ENCODE measurements at regions not wholly inside any gene's neighbourhood (a gene's known extent, or its start where the extent isn't known, plus 50 kb on each side); places are given as distances from the start of the nearest gene placed in this dataset.
"Not testable (repeated sequence)": the region's sequence is repeated elsewhere in the genome, so short reads cannot be mapped to it uniquely, and the experiment has no call there.

DNA sequence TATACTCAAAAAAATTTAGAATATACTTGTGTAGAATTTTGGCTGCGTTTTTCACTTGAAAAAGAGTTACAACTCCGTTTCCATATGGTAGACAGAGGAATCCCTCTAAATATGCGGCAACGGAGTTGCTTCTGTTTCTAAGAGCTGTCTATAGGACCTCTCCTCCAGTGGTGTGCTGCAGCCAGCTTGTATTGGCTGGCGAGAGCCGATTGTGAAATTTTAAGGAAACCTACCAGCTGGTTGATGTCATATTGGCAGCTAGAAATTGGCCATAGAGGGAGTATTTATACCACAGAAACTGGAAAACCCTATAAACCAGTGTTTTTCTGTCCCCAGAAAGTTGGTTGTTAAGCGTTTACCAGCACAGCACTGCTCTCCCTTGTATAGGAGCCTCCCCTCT lies 655.8 kb upstream of the EEF2KMT start:
- Histone ChIP-seq H3K36me3 (no peaks in the 10 kb centered on the region), H3K4me1 (replicated peaks) (no peaks in the 10 kb centered on the region), H3K4me3 (no peak overlapping the region), H3K27me3 (replicated peaks; ENCODE audit: insufficient read depth) (no peaks in the 10 kb centered on the region), H3K27ac (no peak overlapping the region), H3K9me3 (no peaks in the 10 kb centered on the region)
- TF ChIP-seq POLR2AphosphoS5 (IDR thresholded peaks at IDR 0.05) (no peak), POLR2A (IDR thresholded peaks at IDR 0.05) (no peak)
- TF ChIP-seq, protein P1, sequence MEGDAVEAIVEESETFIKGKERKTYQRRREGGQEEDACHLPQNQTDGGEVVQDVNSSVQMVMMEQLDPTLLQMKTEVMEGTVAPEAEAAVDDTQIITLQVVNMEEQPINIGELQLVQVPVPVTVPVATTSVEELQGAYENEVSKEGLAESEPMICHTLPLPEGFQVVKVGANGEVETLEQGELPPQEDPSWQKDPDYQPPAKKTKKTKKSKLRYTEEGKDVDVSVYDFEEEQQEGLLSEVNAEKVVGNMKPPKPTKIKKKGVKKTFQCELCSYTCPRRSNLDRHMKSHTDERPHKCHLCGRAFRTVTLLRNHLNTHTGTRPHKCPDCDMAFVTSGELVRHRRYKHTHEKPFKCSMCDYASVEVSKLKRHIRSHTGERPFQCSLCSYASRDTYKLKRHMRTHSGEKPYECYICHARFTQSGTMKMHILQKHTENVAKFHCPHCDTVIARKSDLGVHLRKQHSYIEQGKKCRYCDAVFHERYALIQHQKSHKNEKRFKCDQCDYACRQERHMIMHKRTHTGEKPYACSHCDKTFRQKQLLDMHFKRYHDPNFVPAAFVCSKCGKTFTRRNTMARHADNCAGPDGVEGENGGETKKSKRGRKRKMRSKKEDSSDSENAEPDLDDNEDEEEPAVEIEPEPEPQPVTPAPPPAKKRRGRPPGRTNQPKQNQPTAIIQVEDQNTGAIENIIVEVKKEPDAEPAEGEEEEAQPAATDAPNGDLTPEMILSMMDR (IDR thresholded peaks at IDR 0.05) = no peak
- no peak for DNase-seq (ENCODE audit: low spot score)
- intact Hi-C loops (cut with DNase I) = no loop called here
- WGBS = 71% methylated on average over 7 of the region's 7 CpGs

DNA sequence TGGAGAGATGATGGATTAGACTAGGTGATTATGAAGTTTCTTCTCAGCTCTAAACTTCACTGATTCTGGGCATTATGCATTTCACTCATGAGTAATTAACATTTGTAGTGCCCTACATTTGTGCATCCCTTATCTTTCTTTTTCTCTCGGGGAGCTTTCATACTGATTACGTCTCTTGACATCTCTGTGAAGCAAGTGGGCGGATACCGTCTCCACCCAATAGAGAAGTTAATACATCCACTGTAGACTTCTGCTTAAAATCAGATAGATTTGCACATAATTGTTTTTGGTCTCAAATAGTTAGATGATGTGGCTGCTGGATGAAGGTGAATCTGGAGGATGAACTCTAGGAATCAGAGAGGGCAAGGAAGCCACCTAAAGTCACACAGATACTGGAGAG lies 653.6 kb upstream of the EEF2KMT start:
- WGBS = 96% methylated on average over 4 of the region's 4 CpGs
- Histone ChIP-seq H3K36me3 (no peaks in the 10 kb centered on the region), H3K9me3 (no peaks in the 10 kb centered on the region), H3K4me3 (no peak overlapping the region), H3K27me3 (replicated peaks; ENCODE audit: insufficient read depth) (no peaks in the 10 kb centered on the region), H3K27ac (no peak overlapping the region), H3K4me1 (replicated peaks) (no peaks in the 10 kb centered on the region)
- TF ChIP-seq POLR2A (IDR thresholded peaks at IDR 0.05) (no peak), POLR2AphosphoS5 (IDR thresholded peaks at IDR 0.05) (no peak)
- TF ChIP-seq, protein P1 (IDR thresholded peaks at IDR 0.05) = no peak
- intact Hi-C loops (cut with DNase I) = no loop called here
- DNase-seq (ENCODE audit: low spot score) = no peak

DNA sequence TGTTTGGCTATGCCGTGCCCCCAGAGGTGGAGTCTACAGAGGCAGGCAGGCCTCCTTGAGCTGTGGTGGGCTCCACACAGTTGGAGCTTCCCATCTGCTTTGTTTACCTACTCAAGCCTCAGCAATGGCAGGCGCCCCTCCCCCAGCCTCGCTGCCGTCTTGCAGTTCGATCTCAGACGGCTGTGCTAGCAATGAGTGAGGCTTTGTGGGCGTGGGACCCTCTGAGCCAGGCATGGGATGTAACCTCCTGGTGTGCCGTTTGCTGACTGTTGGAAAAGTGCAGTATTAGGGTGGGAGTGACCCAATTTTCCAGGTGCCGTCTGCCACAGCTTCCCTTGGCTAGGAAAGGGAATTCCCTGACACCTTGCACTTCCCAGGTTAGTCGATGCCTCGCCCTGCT lies 652.8 kb upstream of the EEF2KMT start:
- H3K36me3 ChIP-seq; H3K9me3 ChIP-seq; H3K27ac ChIP-seq; DNase-seq (ENCODE audit: low spot score); H3K4me3 ChIP-seq; intact Hi-C loops (cut with DNase I); H3K27me3 ChIP-seq (replicated peaks; ENCODE audit: insufficient read depth); H3K4me1 ChIP-seq (replicated peaks): not testable (repeated sequence)
- 42% methylated on average over 9 of the region's 11 CpGs for WGBS

- DNase-seq (ENCODE audit: low spot score) = no peak
- Histone ChIP-seq H3K4me3 (no peak overlapping the region), H3K27me3 (replicated peaks; ENCODE audit: insufficient read depth) (no peaks in the 10 kb centered on the region), H3K9me3 (no peaks in the 10 kb centered on the region), H3K36me3 (no peaks in the 10 kb centered on the region), H3K27ac (no peak overlapping the region), H3K4me1 (replicated peaks) (no peaks in the 10 kb centered on the region)
- 29% methylated on average over 1 of the region's 1 CpG for WGBS
- intact Hi-C loops (cut with DNase I) = no loop called here
- TF ChIP-seq POLR2AphosphoS5 (IDR thresholded peaks at IDR 0.05) (no peak), POLR2A (IDR thresholded peaks at IDR 0.05) (no peak)
- TF ChIP-seq, protein P1 (IDR thresholded peaks at IDR 0.05) = no peak
These were observed 641.0 kb upstream of the EEF2KMT start for GRCh38 chr16:5738586-5738985.

- H3K4me1 ChIP-seq (replicated peaks) = no peaks in the 10 kb centered on the region
- intact Hi-C loops (cut with DNase I) = no loop called here
- no peaks in the 10 kb centered on the region for H3K27me3 ChIP-seq (replicated peaks; ENCODE audit: insufficient read depth)
- H3K9me3 ChIP-seq = no peaks in the 10 kb centered on the region
- H3K27ac ChIP-seq = no peak overlapping the region
- DNase-seq (ENCODE audit: low spot score) = no peak
- no peak overlapping the region for H3K4me3 ChIP-seq
- no peaks in the 10 kb centered on the region for H3K36me3 ChIP-seq
- TF ChIP-seq, protein P1 (IDR thresholded peaks at IDR 0.05) = no peak
- TF ChIP-seq POLR2AphosphoS5 (IDR thresholded peaks at IDR 0.05) = no peak
- no peak for TF ChIP-seq POLR2A (IDR thresholded peaks at IDR 0.05)
- WGBS = 45% methylated on average over 13 of the region's 13 CpGs
These were observed 638.8 kb upstream of the EEF2KMT start for GRCh38 chr16:5736209-5736930.
